ENCODE measurements at regions not wholly inside any gene's neighbourhood (a gene's known extent, or its start where the extent isn't known, plus 50 kb on each side); places are given as distances from the start of the nearest gene placed in this dataset.
"Not testable (repeated sequence)": the region's sequence is repeated elsewhere in the genome, so short reads cannot be mapped to it uniquely, and the experiment has no call there.

- not testable (repeated sequence) for H3K4me1 ChIP-seq (ENCODE audit: control insufficient read depth, extremely low read depth, insufficient read depth, low read length); H3K27ac ChIP-seq (ENCODE audit: insufficient read depth, low read length); H3K4me2 ChIP-seq (ENCODE audit: extremely low read depth, insufficient read depth, low read length); DNase-seq (ENCODE audit: low read depth in 2 of 2); H3K9me3 ChIP-seq (ENCODE audit: control insufficient read depth, insufficient read depth, low read depth, low read length); H3K79me2 ChIP-seq (ENCODE audit: control insufficient read depth, insufficient read depth, low read length); H3K4me3 ChIP-seq (replicated peaks in 1 of 4; ENCODE audit: control extremely low read depth in 1 of 4, insufficient read depth in 1 of 4, low read depth in 3 of 4, low read length in 4 of 4); H3K9ac ChIP-seq (ENCODE audit: insufficient read depth, low read length); H3K36me3 ChIP-seq (ENCODE audit: control insufficient read depth, insufficient read depth, low read length); H4K20me1 ChIP-seq (ENCODE audit: control insufficient read depth, extremely low read depth, insufficient read depth, low read length); H3K27me3 ChIP-seq (ENCODE audit: control insufficient read depth, insufficient read depth, low read length); H2AFZ ChIP-seq (ENCODE audit: low read length)
Observed at GRCh38 chr9:67555874-67556273, 302.9 kb upstream of the ANKRD20A1 start.

- not testable (repeated sequence) for H2AFZ ChIP-seq (ENCODE audit: low read length); DNase-seq (ENCODE audit: low read depth in 2 of 2); H3K79me2 ChIP-seq (ENCODE audit: control insufficient read depth, insufficient read depth, low read length); H3K9ac ChIP-seq (ENCODE audit: insufficient read depth, low read length); H3K9me3 ChIP-seq (ENCODE audit: control insufficient read depth, insufficient read depth, low read depth, low read length); H3K4me3 ChIP-seq (replicated peaks in 1 of 4; ENCODE audit: control extremely low read depth in 1 of 4, insufficient read depth in 1 of 4, low read depth in 3 of 4, low read length in 4 of 4); H4K20me1 ChIP-seq (ENCODE audit: control insufficient read depth, extremely low read depth, insufficient read depth, low read length); H3K27ac ChIP-seq (ENCODE audit: insufficient read depth, low read length); H3K4me2 ChIP-seq (ENCODE audit: extremely low read depth, insufficient read depth, low read length); H3K27me3 ChIP-seq (ENCODE audit: control insufficient read depth, insufficient read depth, low read length); H3K36me3 ChIP-seq (ENCODE audit: control insufficient read depth, insufficient read depth, low read length); H3K4me1 ChIP-seq (ENCODE audit: control insufficient read depth, extremely low read depth, insufficient read depth, low read length)
Observed at GRCh38 chr9:67550044-67550443, 308.7 kb upstream of the ANKRD20A1 start.

GRCh38 chr9:67529834-67530233 lies 328.9 kb upstream of the ANKRD20A1 start:
- H3K4me3 ChIP-seq (replicated peaks in 1 of 4; ENCODE audit: control extremely low read depth in 1 of 4, insufficient read depth in 1 of 4, low read depth in 3 of 4, low read length in 4 of 4); H2AFZ ChIP-seq (ENCODE audit: low read length); H3K27me3 ChIP-seq (ENCODE audit: control insufficient read depth, insufficient read depth, low read length); H3K9me3 ChIP-seq (ENCODE audit: control insufficient read depth, insufficient read depth, low read depth, low read length); H4K20me1 ChIP-seq (ENCODE audit: control insufficient read depth, extremely low read depth, insufficient read depth, low read length); H3K4me2 ChIP-seq (ENCODE audit: extremely low read depth, insufficient read depth, low read length); DNase-seq (ENCODE audit: low read depth in 2 of 2); H3K9ac ChIP-seq (ENCODE audit: insufficient read depth, low read length); H3K4me1 ChIP-seq (ENCODE audit: control insufficient read depth, extremely low read depth, insufficient read depth, low read length); H3K36me3 ChIP-seq (ENCODE audit: control insufficient read depth, insufficient read depth, low read length); H3K27ac ChIP-seq (ENCODE audit: insufficient read depth, low read length); H3K79me2 ChIP-seq (ENCODE audit: control insufficient read depth, insufficient read depth, low read length): not testable (repeated sequence)

- not testable (repeated sequence) for H4K20me1 ChIP-seq (ENCODE audit: control insufficient read depth, extremely low read depth, insufficient read depth, low read length); H3K27me3 ChIP-seq (ENCODE audit: control insufficient read depth, insufficient read depth, low read length); H3K79me2 ChIP-seq (ENCODE audit: control insufficient read depth, insufficient read depth, low read length); H3K4me3 ChIP-seq (replicated peaks in 1 of 4; ENCODE audit: control extremely low read depth in 1 of 4, insufficient read depth in 1 of 4, low read depth in 3 of 4, low read length in 4 of 4); H2AFZ ChIP-seq (ENCODE audit: low read length); H3K4me2 ChIP-seq (ENCODE audit: extremely low read depth, insufficient read depth, low read length); H3K36me3 ChIP-seq (ENCODE audit: control insufficient read depth, insufficient read depth, low read length); H3K4me1 ChIP-seq (ENCODE audit: control insufficient read depth, extremely low read depth, insufficient read depth, low read length); DNase-seq (ENCODE audit: low read depth in 2 of 2); H3K27ac ChIP-seq (ENCODE audit: insufficient read depth, low read length); H3K9ac ChIP-seq (ENCODE audit: insufficient read depth, low read length); H3K9me3 ChIP-seq (ENCODE audit: control insufficient read depth, insufficient read depth, low read depth, low read length)
Observed at GRCh38 chr9:67516938-67517337, 341.8 kb upstream of the ANKRD20A1 start.

GRCh38 chr9:67514587-67514986 lies 344.1 kb upstream of the ANKRD20A1 start:
- not testable (repeated sequence) for H3K27me3 ChIP-seq (ENCODE audit: control insufficient read depth, insufficient read depth, low read length); H3K27ac ChIP-seq (ENCODE audit: insufficient read depth, low read length); H3K4me2 ChIP-seq (ENCODE audit: extremely low read depth, insufficient read depth, low read length); H2AFZ ChIP-seq (ENCODE audit: low read length); H3K4me1 ChIP-seq (ENCODE audit: control insufficient read depth, extremely low read depth, insufficient read depth, low read length); H3K9ac ChIP-seq (ENCODE audit: insufficient read depth, low read length); H4K20me1 ChIP-seq (ENCODE audit: control insufficient read depth, extremely low read depth, insufficient read depth, low read length); H3K79me2 ChIP-seq (ENCODE audit: control insufficient read depth, insufficient read depth, low read length); H3K4me3 ChIP-seq (replicated peaks in 1 of 4; ENCODE audit: control extremely low read depth in 1 of 4, insufficient read depth in 1 of 4, low read depth in 3 of 4, low read length in 4 of 4); H3K9me3 ChIP-seq (ENCODE audit: control insufficient read depth, insufficient read depth, low read depth, low read length); H3K36me3 ChIP-seq (ENCODE audit: control insufficient read depth, insufficient read depth, low read length); DNase-seq (ENCODE audit: low read depth in 2 of 2)

GRCh38 chr9:67503728-67504369 lies 354.9 kb upstream of the ANKRD20A1 start:
- H3K79me2 ChIP-seq (ENCODE audit: control insufficient read depth, insufficient read depth, low read length); H3K9me3 ChIP-seq (ENCODE audit: control insufficient read depth, insufficient read depth, low read depth, low read length); H3K9ac ChIP-seq (ENCODE audit: insufficient read depth, low read length); H3K27ac ChIP-seq (ENCODE audit: insufficient read depth, low read length); DNase-seq (ENCODE audit: low read depth in 2 of 2); H3K4me1 ChIP-seq (ENCODE audit: control insufficient read depth, extremely low read depth, insufficient read depth, low read length); H2AFZ ChIP-seq (ENCODE audit: low read length); H4K20me1 ChIP-seq (ENCODE audit: control insufficient read depth, extremely low read depth, insufficient read depth, low read length); H3K27me3 ChIP-seq (ENCODE audit: control insufficient read depth, insufficient read depth, low read length); H3K4me2 ChIP-seq (ENCODE audit: extremely low read depth, insufficient read depth, low read length); H3K36me3 ChIP-seq (ENCODE audit: control insufficient read depth, insufficient read depth, low read length); H3K4me3 ChIP-seq (replicated peaks in 1 of 4; ENCODE audit: control extremely low read depth in 1 of 4, insufficient read depth in 1 of 4, low read depth in 3 of 4, low read length in 4 of 4): not testable (repeated sequence)

- not testable (repeated sequence) for DNase-seq (ENCODE audit: low read depth in 2 of 2); H3K4me2 ChIP-seq (ENCODE audit: extremely low read depth, insufficient read depth, low read length); H3K4me3 ChIP-seq (replicated peaks in 1 of 4; ENCODE audit: control extremely low read depth in 1 of 4, insufficient read depth in 1 of 4, low read depth in 3 of 4, low read length in 4 of 4); H3K4me1 ChIP-seq (ENCODE audit: control insufficient read depth, extremely low read depth, insufficient read depth, low read length); H3K36me3 ChIP-seq (ENCODE audit: control insufficient read depth, insufficient read depth, low read length); H3K9ac ChIP-seq (ENCODE audit: insufficient read depth, low read length); H3K79me2 ChIP-seq (ENCODE audit: control insufficient read depth, insufficient read depth, low read length); H3K9me3 ChIP-seq (ENCODE audit: control insufficient read depth, insufficient read depth, low read depth, low read length); H2AFZ ChIP-seq (ENCODE audit: low read length); H3K27me3 ChIP-seq (ENCODE audit: control insufficient read depth, insufficient read depth, low read length); H4K20me1 ChIP-seq (ENCODE audit: control insufficient read depth, extremely low read depth, insufficient read depth, low read length); H3K27ac ChIP-seq (ENCODE audit: insufficient read depth, low read length)
Observed at GRCh38 chr9:67492028-67492427, 366.7 kb upstream of the ANKRD20A1 start.

Data from fibroblast of lung (primary cell).